GM18861 (cell line): ENCODE measurements at regions not wholly inside any gene's neighbourhood (a gene's known extent, or its start where the extent isn't known, plus 50 kb on each side); places are given as distances from the start of the nearest gene placed in this dataset.
"Not testable (repeated sequence)": the region's sequence is repeated elsewhere in the genome, so short reads cannot be mapped to it uniquely, and the experiment has no call there.

Source experiments
- ATAC-seq: cut with Tn5 transposase; IDR thresholded peaks from one replicate; pipeline ENCODE4 v1.9.1; 2021; ENCODE audit not compliant: unreplicated experiment

DNA sequence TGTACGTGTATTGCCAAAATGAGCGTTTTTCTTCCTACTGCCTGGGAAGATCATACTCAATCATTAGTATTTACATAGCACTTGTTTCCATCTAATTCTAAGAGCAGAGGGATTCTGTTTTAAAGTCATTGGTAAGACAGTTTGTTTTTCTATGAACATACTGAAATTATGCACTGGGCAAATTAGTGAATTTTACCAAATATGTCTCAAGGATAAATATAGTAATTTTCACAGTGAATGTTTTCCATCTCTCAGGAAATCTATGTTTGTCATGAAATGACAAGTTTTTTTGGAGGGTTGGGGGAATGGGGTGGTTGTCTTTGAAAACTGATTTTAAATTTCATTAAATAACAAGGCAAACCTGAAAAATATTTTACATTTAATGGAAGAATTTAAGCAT, 441.3 kb upstream of the ARRDC3 start:
- no peak for ATAC-seq

DNA sequence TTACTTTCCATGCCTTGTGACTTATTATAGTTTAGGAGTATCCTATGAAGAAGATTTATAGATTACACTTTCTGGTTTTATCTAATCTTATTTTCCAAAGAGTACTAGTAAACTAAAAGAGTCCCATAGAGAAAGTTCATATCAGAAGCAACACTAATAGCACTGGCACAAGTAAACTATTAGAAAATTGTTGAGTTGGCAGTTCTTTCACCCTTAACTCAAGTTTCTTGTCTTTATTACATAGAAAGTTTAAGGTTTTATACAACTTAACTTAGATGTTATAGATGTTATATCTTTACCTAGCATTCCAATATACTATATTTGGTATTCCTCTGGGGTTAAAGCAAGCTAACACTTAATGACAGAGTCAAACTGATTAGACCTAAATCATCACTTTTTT, 437.8 kb upstream of the ARRDC3 start:
- ATAC-seq, result no peak

DNA sequence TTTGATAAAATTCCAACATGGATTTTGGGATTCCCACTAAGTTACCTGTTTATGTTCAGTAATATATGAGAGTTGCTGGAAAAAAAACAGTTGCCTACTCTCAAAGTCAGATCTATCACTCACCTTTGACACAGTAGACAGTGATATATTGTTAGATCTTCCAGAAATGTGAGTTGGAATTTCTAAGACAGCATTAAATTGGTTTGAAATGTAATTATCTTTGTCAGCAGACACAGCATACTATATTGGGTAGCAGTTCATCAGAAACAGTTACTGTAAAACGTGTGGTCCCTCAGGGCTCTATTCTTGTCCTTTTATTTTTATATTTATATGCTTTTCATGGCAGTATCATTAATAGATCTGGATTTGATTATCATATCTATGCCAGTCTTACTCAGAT, 433.6 kb upstream of the ARRDC3 start:
- no peak for ATAC-seq

DNA sequence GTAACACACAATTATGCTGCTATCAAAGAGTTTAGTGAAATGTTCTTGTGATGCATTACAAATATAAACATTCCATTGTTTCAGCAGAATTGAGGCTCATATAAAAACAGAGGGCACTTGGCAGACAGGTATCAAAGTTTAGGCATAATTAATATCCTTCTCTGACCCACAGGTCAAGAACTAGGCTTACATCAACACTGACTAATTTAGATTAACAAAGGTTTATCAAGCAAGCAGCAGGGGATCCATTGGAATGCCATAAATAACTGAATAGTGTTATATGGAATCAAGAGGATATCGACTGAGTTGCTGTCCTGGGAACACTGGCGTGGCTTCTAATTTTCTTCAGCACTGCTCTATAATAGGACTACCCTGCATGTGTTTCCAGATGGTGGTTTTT, 414.5 kb upstream of the ARRDC3 start:
- no peak for ATAC-seq

DNA sequence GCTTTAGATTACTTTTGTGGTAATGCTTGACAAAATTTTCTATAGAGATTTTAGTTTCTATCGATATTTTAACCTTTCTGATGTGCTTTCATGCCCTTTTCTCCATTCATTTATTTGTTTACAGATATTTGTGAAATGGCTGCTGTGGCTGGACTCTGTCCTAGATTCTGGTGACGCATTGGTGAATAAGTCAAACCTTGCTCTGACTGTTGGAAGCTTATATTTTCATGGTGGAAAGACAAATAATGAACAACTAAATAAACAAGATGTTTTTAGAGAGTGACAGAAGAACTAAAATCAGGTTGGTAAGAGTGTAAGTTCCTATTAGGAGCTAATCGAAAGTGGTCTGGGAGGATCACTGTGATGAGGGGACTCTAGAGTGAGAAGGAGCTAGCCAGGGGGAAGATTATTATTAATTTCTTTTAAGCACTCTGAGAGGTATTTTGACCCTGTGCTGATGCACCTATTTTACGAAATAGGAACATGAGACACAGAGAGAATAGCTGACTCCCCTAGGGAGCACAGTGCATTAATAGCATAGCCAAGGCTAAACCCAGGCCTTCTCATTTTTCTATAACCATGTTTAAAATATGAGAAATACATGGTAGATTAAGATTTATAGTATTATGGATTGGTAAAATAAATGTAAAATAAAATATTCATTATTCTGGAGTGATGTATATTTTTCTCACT, 411.9 kb upstream of the ARRDC3 start:
- no peak for ATAC-seq

DNA sequence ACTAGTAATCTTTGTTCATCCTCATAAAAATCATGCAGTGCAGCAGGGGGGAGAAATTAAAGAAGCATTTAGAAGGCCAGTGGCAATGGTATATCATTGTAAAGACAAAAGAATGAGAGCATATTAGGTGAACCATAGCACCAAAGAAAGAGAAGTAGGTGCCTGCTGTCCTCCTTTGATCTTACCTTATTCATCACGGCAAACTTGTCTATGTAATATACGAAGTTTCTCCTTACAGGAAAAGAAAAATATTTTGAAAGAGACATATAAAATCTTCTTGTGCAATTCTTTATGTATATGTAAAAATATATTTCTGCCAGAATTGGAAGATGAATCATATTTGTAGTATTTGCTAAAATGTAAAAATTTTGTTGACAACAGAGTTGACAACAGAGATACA, 411.3 kb upstream of the ARRDC3 start:
- ATAC-seq, result no peak

DNA sequence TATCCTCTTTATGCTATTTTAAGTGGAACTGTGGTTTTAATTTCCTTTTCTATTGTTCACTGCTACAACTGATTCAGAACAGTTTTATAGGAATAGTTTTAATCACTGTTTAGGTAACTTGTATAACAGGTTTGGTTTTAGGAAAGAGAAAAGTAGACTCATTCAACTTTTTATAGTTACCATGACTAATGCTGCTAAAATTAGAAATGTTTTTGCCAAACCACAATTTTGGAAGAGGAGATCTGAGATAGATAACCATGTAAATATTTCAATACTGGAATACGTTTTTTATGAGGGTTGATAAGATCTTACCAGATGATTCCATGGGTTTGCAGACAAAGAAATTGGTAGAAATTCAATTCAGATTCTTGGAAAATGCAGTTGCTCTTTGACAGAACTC, 404.6 kb upstream of the ARRDC3 start:
- no peak for ATAC-seq

DNA sequence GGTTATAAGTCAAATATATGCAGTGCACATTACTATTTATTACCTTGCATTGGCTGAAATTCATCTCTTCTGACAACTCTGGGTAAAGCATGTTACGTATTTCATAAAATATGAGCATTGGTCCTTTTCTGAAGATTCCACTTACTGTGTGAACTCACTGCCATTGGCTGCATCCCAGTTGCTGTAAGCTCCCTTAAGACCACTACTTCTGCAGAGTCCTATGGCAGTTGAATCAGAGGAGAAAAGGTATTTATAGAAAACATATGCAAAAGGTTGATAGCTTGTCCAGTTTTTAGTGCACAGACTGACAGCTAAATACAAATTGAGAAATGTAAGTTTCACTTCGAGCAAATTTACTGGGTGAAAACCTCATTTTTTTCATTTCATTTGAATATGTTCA, 394.6 kb upstream of the ARRDC3 start:
- no peak for ATAC-seq

DNA sequence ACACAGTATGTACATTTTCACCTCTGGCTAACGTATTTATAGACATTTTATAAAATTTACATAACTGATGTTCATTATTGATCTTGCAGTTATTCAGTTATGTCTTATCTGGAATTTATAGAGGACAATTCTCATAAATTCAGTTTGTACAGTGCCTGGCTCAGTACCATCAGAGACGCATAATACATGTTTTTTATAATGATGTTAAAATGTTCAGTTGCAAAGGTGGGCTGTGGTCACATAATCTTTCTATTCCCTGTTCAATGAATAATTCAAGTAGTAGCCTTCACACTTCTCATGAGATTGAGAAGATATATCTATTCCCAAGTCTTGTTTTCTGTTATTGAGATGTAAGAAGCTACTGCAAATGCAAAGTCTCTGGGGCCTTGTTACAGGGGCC, 393.1 kb upstream of the ARRDC3 start:
- no peak for ATAC-seq

DNA sequence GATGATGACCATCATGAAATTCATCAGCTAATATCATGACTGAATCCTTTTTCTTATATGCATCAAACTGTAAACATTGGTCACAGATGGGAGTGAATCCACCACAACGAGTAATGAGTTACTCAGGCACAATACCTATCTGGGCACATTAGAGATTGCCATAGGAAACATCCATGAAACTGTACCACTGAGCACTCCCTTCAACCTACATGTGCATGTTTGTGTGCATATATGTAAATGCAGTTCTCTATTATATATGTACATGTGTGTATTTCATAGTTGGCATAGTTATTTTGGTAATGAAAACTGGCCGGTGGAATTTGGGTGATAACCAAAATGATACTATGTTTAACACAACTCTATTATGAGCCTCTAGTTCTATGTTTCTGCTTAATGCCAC, 387.3 kb upstream of the ARRDC3 start:
- ATAC-seq, result no peak

DNA sequence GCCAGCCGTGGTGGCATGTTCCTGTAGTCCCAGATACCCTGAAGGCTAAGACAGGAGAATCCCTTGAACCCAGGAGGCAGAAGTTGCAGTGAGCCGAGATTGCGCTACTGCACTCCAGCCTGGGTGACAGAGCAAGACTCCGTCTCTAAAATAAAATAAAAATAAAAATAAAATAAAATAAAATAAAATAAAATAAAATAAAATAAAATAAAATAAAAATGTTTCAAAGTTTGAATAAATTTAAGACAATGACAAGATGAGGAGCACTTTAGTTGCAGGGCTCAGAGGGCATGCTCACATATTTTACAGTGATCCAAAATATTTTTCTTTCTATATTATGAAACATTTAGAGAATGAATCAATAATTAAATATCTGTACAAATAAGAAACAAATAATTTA, 374.3 kb upstream of the ARRDC3 start:
- ATAC-seq, result not testable (repeated sequence)

DNA sequence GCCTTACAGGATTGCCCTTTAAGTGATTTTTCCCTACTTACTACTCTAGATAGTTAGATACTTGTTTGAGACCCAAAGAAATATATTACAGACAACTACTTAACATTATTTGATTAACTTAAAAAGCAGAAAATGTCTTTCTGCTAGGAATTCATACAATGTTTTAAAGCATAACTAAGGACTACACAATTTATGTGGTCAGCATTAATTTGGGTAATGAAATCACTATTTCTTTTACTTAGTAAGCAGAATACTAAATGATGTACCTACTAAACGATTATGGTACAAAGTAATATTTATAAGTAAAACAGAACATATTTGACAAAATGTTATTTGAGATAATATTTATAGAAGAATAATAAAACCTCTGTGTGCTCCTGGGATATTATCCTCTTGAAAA, 371.9 kb upstream of the ARRDC3 start:
- ATAC-seq, result no peak

DNA sequence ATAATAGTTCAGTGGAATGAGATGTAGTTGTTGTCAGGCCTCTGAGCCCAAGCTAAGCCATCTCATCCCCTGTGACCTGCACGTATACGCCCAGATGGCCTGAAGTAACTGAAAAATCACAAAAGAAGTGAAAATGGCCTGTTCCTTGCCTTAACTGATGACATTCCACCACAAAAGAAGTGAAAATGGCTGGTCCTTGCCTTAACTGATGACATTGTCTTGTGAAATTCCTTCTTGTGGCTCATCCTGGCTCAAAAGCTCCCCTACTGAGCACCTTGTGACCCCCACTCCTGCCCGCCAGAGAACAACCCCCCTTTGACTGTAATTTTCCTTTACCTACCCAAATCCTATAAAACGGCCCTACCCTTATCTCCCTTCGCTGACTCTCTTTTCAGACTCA, 361.4 kb upstream of the ARRDC3 start:
- not testable (repeated sequence) for ATAC-seq

DNA sequence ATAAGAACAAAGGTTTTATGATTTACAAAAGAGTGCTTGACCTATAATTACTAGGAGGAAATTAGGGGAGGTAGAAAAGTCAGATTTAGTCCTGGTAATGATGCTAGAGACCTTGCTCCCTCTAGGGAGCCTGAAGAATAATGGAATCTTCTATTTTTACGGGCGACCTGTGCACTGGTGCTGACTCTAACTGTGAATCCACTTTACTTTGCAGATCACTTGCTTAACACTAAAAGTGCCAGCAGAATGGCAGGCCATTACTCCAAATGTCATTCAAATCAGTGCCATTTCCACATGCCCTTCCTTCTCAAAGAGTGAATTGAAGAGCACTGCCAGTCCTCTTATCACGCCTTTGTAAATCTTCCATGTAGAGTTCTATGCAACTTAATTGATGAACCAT, 359.4 kb upstream of the ARRDC3 start:
- ATAC-seq, result no peak

DNA sequence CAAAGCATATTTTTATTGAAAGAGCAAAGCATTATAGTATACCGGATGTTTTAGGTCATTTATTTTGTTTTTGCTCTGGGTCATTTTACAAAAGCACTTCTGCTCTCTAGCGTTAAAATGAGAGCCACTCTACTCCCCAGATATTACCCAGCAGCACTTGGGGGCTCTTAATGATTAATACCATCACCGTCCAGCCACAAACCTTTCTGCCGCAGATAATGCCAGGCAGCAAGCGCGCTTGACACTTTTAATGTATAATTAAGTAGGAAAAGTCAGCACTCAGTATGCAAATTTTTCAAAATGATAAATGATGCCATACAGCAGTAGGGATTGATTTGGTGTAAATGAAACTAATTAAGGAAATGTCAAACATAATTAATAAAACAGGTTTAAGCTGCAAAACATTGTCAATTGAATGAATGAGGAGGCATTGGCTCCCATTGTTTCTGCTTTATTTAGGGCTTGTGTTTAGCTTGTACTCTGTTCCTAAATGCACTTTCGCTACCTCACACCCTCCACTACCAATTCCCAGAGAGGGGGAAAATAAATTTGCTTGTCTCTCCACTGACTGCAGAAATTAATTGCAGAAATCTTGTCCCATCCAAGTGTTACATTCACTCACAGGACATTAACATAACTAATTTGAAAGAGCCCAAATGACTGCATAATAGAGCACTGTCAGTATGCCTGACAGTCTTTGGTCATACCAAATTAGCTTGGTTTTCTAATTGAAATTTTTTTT, 358.8 kb upstream of the ARRDC3 start:
- ATAC-seq, result no peak

DNA sequence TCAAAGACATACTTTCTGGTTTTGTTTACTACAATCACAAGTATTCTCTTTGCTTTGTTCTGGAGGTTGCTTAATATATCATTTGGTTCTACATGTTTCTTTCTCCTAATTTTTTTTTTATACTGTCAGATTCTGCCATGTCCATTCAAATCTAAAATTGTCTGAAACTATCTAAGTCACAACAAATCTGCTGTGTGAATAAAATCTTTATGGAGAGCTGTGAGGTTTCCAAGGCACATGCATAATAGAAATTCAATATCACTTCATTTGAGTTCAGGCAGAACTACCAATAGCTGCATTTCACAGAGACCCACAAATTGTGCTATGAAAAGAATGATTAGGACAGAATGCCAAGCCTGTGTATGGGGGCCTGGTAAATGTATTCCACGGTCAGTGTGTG, 346.9 kb upstream of the ARRDC3 start:
- no peak for ATAC-seq

DNA sequence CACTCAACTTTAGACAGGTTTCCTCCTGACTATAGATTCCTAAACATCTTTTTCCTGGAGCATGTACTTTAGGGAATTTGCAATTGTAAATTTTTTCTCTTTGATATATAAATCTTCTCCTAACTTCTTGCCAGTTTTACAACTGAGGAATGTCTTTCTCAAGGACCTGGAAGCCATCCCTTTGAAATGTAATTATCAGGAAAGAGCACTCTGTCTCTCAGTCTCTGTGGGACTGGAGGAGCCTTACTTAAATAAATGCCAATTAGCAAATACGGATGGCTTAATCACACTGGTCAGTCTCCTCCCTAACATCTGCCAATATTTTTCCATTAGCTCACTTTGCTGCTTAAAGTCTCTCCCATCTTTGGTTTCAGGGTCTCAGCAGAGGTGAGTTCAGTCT, 344.3 kb upstream of the ARRDC3 start:
- no peak for ATAC-seq

DNA sequence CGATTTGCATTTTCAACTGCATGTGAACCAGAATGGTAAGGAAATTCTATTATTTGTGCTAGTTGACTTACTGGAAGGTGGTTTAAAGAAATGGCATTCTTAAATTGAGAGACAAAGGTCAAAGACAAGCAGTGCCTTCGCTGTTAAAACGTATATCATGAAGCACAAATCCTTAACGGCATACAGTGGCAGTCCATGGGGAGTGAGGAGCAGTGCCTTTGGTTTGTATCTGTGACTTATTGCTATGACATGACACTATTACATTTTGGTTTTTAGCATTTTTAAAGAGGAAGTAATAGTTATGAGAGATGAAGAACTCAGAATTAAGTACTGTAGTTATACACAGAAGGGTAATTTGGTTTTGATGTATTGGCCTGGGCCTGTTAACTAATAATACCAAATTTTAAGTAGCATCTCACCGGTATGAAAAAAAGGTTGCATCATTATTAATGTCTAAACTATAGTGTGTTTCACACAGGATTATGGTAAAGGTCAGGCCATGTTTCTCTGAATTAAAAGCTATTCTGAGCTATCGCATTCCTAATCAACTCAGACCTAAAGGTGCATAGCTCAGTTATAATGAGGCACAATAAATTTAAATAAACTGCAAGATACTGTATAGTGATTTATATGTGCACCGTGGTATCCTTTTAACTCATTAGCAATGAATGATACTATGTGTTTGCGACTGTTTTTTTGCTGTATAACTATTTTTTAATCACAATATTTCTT, 339.8 kb upstream of the ARRDC3 start:
- ATAC-seq, result no peak

DNA sequence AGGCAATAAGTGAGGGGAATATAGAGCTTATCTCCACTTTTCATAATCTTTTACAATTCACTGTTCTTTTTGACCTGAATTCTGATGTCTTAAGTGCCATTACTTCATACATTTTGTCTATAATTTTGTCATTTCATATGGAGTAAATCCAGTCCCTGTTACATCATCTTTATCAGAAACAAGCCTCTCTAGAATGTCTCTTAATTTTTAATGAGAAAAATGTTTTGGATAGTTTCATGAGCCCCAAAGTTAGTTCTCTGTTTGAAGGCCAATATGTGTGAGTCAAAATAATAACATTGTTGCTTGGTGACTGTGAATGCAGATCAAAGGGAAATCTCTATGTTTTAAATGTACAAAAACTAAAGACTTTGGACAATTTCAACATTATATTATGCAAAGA, 329.6 kb upstream of the ARRDC3 start:
- ATAC-seq, result no peak

DNA sequence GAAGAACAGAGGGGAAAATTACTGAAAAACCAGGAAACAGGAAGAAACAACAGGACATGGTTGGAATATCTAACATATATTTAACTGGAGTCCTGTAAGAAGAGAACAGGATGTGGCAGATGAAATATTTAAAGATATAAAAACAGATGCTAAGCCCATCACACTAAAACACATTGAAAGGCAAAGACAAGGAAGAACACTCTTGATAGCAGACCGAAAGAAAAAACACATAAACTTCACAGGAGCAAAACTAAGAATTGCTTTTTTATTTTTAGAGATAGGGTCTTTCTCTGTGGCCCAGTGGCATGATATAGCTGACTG, 324.4 kb upstream of the ARRDC3 start:
- no peak for ATAC-seq

DNA sequence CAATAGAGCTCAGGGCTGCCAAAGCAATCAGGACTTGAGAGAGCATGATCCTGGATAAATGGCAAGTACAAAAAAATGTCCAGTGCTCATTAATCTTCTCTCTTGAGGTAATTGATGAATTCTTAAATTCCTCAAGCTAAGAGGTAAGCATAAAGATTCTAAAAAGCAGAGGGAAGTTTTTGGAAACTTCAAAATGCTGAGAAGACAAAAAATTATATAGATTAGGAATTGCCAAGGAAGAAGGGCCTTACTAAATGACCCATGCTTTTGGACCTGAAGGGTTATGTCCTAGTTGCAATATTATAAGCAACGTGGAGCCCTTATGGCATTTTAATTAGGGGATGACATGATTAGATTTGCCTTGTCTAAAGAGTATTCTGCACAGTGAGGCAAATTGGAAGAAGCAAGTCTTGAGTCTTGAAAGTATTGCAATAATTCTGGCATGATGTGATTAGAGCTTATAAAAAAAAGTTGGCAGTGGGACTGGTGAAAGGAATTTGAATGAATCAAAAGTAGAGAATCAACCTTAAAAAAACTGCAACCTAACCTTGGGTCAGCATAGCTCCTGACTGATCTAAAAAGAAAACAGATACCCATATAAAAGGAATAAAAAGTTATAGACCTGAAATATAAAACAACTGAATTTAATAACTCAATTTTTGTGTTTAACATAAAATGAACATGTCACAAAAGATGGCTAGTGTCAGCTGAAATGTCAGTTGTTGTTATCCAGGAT, 323.8 kb upstream of the ARRDC3 start:
- ATAC-seq, result no peak

DNA sequence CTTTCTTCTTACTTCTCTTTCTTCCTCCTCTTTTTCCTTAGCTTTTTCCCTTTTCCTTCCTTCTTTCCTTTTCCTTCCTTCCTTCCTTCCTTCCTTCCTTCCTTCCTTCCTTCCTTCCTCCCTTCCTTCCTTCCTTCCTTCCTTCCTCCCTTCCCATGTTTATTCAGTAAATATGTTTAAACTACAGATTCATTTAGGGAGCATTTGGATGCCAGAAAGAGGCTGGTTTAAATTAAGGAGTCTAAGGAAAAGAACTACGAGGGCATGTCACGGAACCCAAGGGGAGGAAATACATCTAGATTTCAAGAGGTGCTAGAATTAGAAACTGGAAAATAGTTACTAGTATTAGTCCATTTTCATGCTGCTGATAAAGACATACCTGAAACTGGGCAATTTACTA, 320.0 kb upstream of the ARRDC3 start:
- no peak for ATAC-seq
